Neuronal stem cell (in vitro differentiated cells): ENCODE measurements at regions not wholly inside any gene's neighbourhood (a gene's known extent, or its start where the extent isn't known, plus 50 kb on each side); places are given as distances from the start of the nearest gene placed in this dataset.

Source experiments
- DNase-seq: peaks from one replicate; pipeline ENCODE4 v3.0.0-alpha.2; 2013; ENCODE audit warnings: low spot score
- H2AFZ ChIP-seq: one replicate; pipeline ENCODE4 v1.6.1; 2013; ENCODE audit warnings: mild to moderate bottlenecking, low read length, inconsistent platforms
- H2AK5ac ChIP-seq: 2 replicates; pipeline ENCODE4 v1.6.1; 2013; ENCODE audit warnings: low read depth, mild to moderate bottlenecking, inconsistent platforms, low read length, moderate library complexity, mixed read lengths
- H2BK120ac ChIP-seq: 2 replicates; pipeline ENCODE4 v1.6.1; 2013; ENCODE audit warnings: low read depth, mild to moderate bottlenecking, inconsistent platforms, low read length, moderate library complexity, mixed read lengths
- H2BK12ac ChIP-seq: one replicate; pipeline ENCODE4 v1.6.1; 2013; ENCODE audit warnings: low read length, inconsistent platforms
- H2BK15ac ChIP-seq: 2 replicates; pipeline ENCODE4 v1.6.1; 2013; ENCODE audit warnings: mild to moderate bottlenecking, low read length, inconsistent platforms, mixed read lengths
- H2BK5ac ChIP-seq: one replicate; pipeline ENCODE4 v1.6.1; 2013; ENCODE audit warnings: inconsistent platforms, mild to moderate bottlenecking, low read length, moderate library complexity
- H3K14ac ChIP-seq: one replicate; pipeline ENCODE4 v1.6.1; 2013; ENCODE audit warnings: low read length, inconsistent platforms
- H3K18ac ChIP-seq: 2 replicates; pipeline ENCODE4 v1.6.1; 2013; ENCODE audit warnings: low read length, inconsistent platforms
- H3K23ac ChIP-seq: 2 replicates; pipeline ENCODE4 v1.6.1; 2013; ENCODE audit warnings: low read depth, mild to moderate bottlenecking, mixed read lengths, low read length, inconsistent platforms; ENCODE audit not compliant: poor library complexity
- H3K27ac ChIP-seq: replicated peaks from 3 replicates; pipeline ENCODE4 v1.5.1; 2013; ENCODE audit warnings: low read length, inconsistent platforms
- H3K27me3 ChIP-seq, 3 experiments: 2 replicates each; pipeline ENCODE4 v1.6.1; 2013; ENCODE audit warnings: low read length in 3 of 3, mild to moderate bottlenecking in 2 of 3, inconsistent platforms in 1 of 3, low read depth in 1 of 3, mixed read lengths in 1 of 3, moderate library complexity in 1 of 3; ENCODE audit not compliant: control insufficient read depth in 3 of 3, insufficient read depth in 3 of 3
- H3K36me3 ChIP-seq, 2 donors: replicated peaks in 1 of 2; 2 replicates each; pipeline ENCODE4 v1.6.1; 2013; ENCODE audit warnings: low read length in 2 of 2; ENCODE audit not compliant: control insufficient read depth in 2 of 2, insufficient read depth in 2 of 2
- H3K4ac ChIP-seq: 2 replicates; pipeline ENCODE4 v1.6.1; 2013; ENCODE audit warnings: inconsistent platforms, mild to moderate bottlenecking, low read length, moderate library complexity
- H3K4me1 ChIP-seq, 2 donors: 1 replicate in 1 of 2; 2 replicates in 1 of 2; pipeline ENCODE4 v1.6.1; 2013; ENCODE audit warnings: low read length in 2 of 2, low read depth in 1 of 2; ENCODE audit not compliant: control insufficient read depth in 2 of 2, insufficient read depth in 1 of 2
- H3K4me2 ChIP-seq: one replicate; pipeline ENCODE4 v1.6.1; 2013; ENCODE audit warnings: mild to moderate bottlenecking, low read length, inconsistent platforms; ENCODE audit not compliant: insufficient read depth, poor library complexity, severe bottlenecking
- H3K4me3 ChIP-seq, 2 donors: 2 replicates each; pipeline ENCODE4 v1.5.1; 2013; ENCODE audit warnings: low read length in 2 of 2, mild to moderate bottlenecking in 2 of 2, inconsistent platforms in 1 of 2, moderate library complexity in 1 of 2
- H3K79me1 ChIP-seq: one replicate; pipeline ENCODE4 v1.6.1; 2013; ENCODE audit warnings: low read depth, mild to moderate bottlenecking, inconsistent platforms, low read length, moderate library complexity
- H3K9ac ChIP-seq: one replicate; pipeline ENCODE4 v1.6.1; 2013; ENCODE audit warnings: mild to moderate bottlenecking, low read depth, low read length, inconsistent platforms; ENCODE audit not compliant: poor library complexity
- H3K9me3 ChIP-seq, 2 donors: replicated peaks in 1 of 2; 2 replicates each; pipeline versions ENCODE3 to v1.6.1; 2013; ENCODE audit warnings: low read length in 2 of 2, mild to moderate bottlenecking in 2 of 2, inconsistent platforms in 1 of 2, low read depth in 1 of 2, mixed read lengths in 1 of 2, moderate library complexity in 1 of 2; ENCODE audit not compliant: control insufficient read depth in 2 of 2, insufficient read depth in 1 of 2
- H4K8ac ChIP-seq: one replicate; pipeline ENCODE4 v1.6.1; 2013; ENCODE audit warnings: low read depth, mild to moderate bottlenecking, inconsistent platforms, low read length, moderate library complexity
- H4K91ac ChIP-seq: one replicate; pipeline ENCODE4 v1.6.1; 2013; ENCODE audit warnings: low read length, low read depth, mild to moderate bottlenecking, inconsistent platforms; ENCODE audit not compliant: poor library complexity
- WGBS, 2 donors: extraction: QIAGEN DNeasy Blood & Tissue Kit; methylation state at CpG; one replicate each; pipeline ENCODE4 v1.1.7; 2013; ENCODE audit warnings: missing lambda C conversion rate in 2 of 2, mixed read lengths in 1 of 2; ENCODE audit not compliant: insufficient read length in 2 of 2, insufficient replicate concordance in 1 of 2; ENCODE audit errors: extremely low coverage in 2 of 2; 5-methylcytosine and 5-hydroxymethylcytosine counted together

DNA sequence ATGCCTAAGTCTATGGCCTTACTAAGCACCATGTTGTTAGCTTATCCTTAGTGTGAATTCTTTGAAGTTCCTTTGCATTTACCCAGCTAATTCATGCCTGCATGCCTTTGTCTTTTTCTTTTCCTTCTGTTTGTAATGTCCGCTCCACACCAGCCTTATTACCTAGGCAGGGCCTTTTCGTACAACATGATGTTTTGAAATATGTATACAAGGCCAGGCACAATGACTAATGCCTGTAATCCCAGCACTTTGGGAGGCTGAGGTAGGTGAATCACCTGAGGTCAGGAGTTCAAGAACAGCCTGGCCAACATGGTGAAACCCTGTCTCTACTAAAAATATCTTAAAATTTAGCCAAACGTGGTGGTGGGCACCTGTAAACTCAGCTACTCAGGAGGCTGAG lies 1636.5 kb upstream of the SEL1L start:
- H4K91ac ChIP-seq: no peak overlapping the region
- H3K4me1 ChIP-seq: no peaks in the 10 kb centered on the region
- H3K4ac ChIP-seq: no peak overlapping the region
- no peak for DNase-seq
- no peak overlapping the region for H3K14ac ChIP-seq
- no peaks in the 10 kb centered on the region for H3K79me1 ChIP-seq
- no peak overlapping the region for H2BK12ac ChIP-seq
- H3K36me3 ChIP-seq: no peaks in the 10 kb centered on the region
- no peak overlapping the region for H2AFZ ChIP-seq
- no peaks in the 10 kb centered on the region for H3K9me3 ChIP-seq
- no peak overlapping the region for H4K8ac ChIP-seq
- no peak overlapping the region for H3K4me3 ChIP-seq
- H3K4me2 ChIP-seq: no peak overlapping the region
- no peak overlapping the region for H3K23ac ChIP-seq
- no peak overlapping the region for H2BK15ac ChIP-seq
- H3K27ac ChIP-seq: no peak overlapping the region
- H3K27me3 ChIP-seq: no peaks in the 10 kb centered on the region
- no peak overlapping the region for H3K9ac ChIP-seq
- no peak overlapping the region for H2BK5ac ChIP-seq
- WGBS, 2 donors: no CpG with 5 or more reads among the region's 3 CpGs
- no peak overlapping the region for H3K18ac ChIP-seq
- H2AK5ac ChIP-seq: no peak overlapping the region
- H2BK120ac ChIP-seq: no peak overlapping the region

- no peaks in the 10 kb centered on the region for H3K4me1 ChIP-seq
- no peak overlapping the region for H2AK5ac ChIP-seq
- H2BK12ac ChIP-seq: no peak overlapping the region
- no peak overlapping the region for H3K9ac ChIP-seq
- H3K4me2 ChIP-seq: no peak overlapping the region
- no peak overlapping the region for H3K4me3 ChIP-seq
- H3K36me3 ChIP-seq: no peaks in the 10 kb centered on the region
- H3K4ac ChIP-seq: no peak overlapping the region
- no peak overlapping the region for H4K8ac ChIP-seq
- H2BK15ac ChIP-seq: no peak overlapping the region
- H3K18ac ChIP-seq: no peak overlapping the region
- H3K27me3 ChIP-seq: no peaks in the 10 kb centered on the region
- no peaks in the 10 kb centered on the region for H3K9me3 ChIP-seq
- no peak overlapping the region for H3K23ac ChIP-seq
- WGBS, 2 donors: no CpG with 5 or more reads among the region's 1 CpG
- no peak overlapping the region for H3K14ac ChIP-seq
- H2BK120ac ChIP-seq: no peak overlapping the region
- no peaks in the 10 kb centered on the region for H3K79me1 ChIP-seq
- no peak overlapping the region for H4K91ac ChIP-seq
- H2AFZ ChIP-seq: no peak overlapping the region
- no peak overlapping the region for H3K27ac ChIP-seq
- DNase-seq: no peak
- H2BK5ac ChIP-seq: no peak overlapping the region
Observed at GRCh38 chr14:83171761-83172160, 1638.1 kb upstream of the SEL1L start.

GRCh38 chr14:83172363-83172762 lies 1638.7 kb upstream of the SEL1L start:
- Histone ChIP-seq H2BK12ac (no peak overlapping the region), H3K27me3 (no peaks in the 10 kb centered on the region), H3K23ac (no peak overlapping the region), H3K4me3 (no peak overlapping the region), H3K4me1 (no peaks in the 10 kb centered on the region), H3K9ac (no peak overlapping the region), H3K79me1 (no peaks in the 10 kb centered on the region), H2BK15ac (no peak overlapping the region), H4K91ac (no peak overlapping the region), H3K36me3 (no peaks in the 10 kb centered on the region), H3K4ac (no peak overlapping the region), H4K8ac (no peak overlapping the region), H2BK120ac (no peak overlapping the region), H3K9me3 (no peaks in the 10 kb centered on the region), H3K4me2 (no peak overlapping the region), H2BK5ac (no peak overlapping the region), H2AFZ (no peak overlapping the region), H3K27ac (no peak overlapping the region), H2AK5ac (no peak overlapping the region), H3K18ac (no peak overlapping the region), H3K14ac (no peak overlapping the region)
- DNase-seq: no peak
- WGBS, 2 donors: no CpG with 5 or more reads among the region's 2 CpGs

DNA sequence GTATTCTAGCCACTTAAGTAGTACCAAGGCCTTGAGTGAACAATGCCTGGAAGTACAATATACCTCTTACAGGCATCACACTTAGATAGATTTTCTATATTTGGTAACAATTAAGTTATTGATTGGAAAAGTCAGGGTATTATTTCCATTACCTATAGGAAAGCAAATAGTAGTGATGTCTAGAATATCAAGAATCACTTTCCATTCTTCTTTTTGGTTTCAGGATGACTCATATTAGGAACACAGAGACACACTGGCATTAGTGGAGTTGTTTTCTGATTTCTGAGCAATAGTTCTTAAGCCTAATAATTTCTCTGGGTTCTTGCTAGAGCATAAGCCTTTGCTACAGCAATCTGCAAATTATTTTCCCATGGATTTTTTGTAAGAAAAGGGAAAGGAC lies 1640.0 kb upstream of the SEL1L start:
- no peak overlapping the region for H3K4ac ChIP-seq

More for the DNA sequence above, 1640.0 kb upstream of the SEL1L start:
- no peak overlapping the region for H4K8ac ChIP-seq
- no peak overlapping the region for H3K23ac ChIP-seq
- H4K91ac ChIP-seq: no peak overlapping the region
- H2BK5ac ChIP-seq: no peak overlapping the region
- no peak overlapping the region for H3K9ac ChIP-seq
- no peaks in the 10 kb centered on the region for H3K36me3 ChIP-seq
- no peak overlapping the region for H3K14ac ChIP-seq
- H3K27ac ChIP-seq: no peak overlapping the region
- no peak overlapping the region for H3K18ac ChIP-seq
- H3K9me3 ChIP-seq: no peaks in the 10 kb centered on the region
- no peak overlapping the region for H2BK15ac ChIP-seq
- no peak for DNase-seq
- no peak overlapping the region for H2AK5ac ChIP-seq
- no peak overlapping the region for H3K4me3 ChIP-seq
- H3K79me1 ChIP-seq: no peaks in the 10 kb centered on the region
- H3K4me1 ChIP-seq: no peaks in the 10 kb centered on the region
- no peak overlapping the region for H2BK120ac ChIP-seq
- no peak overlapping the region for H3K4me2 ChIP-seq
- no peaks in the 10 kb centered on the region for H3K27me3 ChIP-seq
- no peak overlapping the region for H2AFZ ChIP-seq
- no peak overlapping the region for H2BK12ac ChIP-seq
